IPS-NIHi7 (cell line): ENCODE measurements at regions not wholly inside any gene's neighbourhood (a gene's known extent, or its start where the extent isn't known, plus 50 kb on each side); places are given as distances from the start of the nearest gene placed in this dataset.
"Not testable (repeated sequence)": the region's sequence is repeated elsewhere in the genome, so short reads cannot be mapped to it uniquely, and the experiment has no call there.

Experiments used
- DNase-seq: peaks from one replicate; pipeline ENCODE4 v3.0.0; 2012; ENCODE audit warnings: mixed read lengths; ENCODE audit errors: extremely low spot score

DNA sequence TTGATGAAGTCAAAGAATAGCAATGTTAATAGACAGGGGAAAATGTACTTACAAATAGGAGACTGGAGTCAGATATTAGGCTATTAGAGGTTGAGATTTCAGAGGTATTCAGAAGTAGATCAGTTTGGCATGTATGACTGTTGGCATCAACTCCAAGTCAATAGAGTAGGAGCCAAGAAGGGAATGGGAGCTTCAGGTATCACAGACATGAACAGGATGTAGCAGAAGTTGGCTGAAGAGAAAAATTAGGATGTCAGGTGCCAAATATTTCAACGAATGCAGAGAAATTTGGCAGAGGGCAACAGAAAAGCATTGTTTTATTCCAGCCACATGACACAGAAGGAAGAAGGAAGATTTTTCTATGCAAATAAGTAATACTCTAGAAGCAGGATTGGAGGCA is 69.7 kb downstream of the GLYATL1 start:
- DNase-seq, result no peak

DNA sequence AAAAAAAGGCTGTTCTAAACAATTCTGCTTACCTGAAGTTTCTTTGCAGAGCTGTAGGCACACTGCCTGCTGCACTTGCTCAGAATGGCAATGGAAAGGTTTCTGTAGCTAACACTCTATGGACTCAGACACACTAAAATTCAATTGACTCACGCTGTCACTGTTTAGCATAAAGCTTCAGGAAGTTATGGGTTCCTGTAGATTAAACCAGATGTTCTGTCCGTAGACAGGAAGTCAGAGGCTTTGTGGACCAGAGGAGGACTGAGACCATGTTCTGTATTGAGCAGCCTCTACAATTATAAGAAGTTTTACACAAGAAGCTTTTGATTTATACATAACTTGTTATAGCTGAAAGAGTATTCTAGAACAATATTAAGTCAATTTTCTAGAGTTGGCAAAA is 70.4 kb downstream of the GLYATL1 start:
- DNase-seq, result no peak

DNA sequence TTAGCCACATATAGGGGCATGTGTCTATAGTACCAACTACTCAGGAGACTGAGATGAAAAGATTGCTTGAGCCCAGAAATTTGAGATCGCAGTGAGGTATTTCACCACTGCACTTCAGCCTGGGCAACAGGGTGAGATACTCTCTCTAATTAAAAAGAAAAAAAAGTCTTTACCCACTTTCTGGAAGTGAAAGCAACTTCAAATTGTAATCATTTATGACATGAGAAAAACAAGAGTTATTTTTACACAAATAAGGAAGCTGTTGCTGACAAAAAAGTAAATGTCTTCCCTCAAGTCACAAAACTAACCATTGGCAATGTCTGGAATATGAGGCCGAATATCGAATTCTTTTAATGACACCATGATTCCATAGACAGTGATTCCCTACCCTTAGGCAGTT is 71.4 kb downstream of the GLYATL1 start:
- no peak for DNase-seq

DNA sequence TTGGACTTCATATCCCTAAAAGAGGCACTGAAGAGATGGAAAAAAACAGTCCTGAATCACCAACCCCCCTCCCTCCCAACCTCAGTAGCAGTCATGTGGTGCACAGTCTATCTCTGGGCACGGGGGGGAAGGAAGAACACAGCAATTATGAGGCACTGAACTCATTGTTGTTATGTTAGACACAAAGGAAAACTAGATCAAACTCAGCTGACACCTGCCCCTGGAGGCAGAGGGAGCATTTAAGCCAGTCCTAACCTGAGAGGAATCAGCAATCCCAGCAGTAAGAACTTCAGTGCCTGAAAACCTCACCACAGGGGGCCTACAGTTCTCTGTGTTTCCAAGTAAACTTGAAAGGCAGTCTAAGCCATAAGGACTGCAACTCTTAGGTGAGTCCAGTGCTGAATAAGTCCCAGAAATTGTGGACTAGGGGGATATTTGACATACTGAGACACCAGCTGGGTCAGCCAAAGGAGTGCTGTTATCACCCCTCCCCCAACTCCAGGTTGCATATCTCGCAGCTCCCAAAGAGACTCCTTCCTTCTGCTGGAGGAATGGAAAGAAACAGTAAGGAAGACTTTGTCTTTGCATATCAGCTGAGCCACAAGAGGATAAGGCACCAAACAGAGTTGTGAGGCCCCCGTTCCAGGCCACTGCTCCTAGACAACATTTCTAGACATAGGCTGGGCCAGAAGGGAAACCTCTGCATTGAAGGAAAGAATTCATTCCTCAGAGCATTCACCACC is 72.5 kb downstream of the GLYATL1 start:
- peak; percentile 65 for DNase-seq

DNA sequence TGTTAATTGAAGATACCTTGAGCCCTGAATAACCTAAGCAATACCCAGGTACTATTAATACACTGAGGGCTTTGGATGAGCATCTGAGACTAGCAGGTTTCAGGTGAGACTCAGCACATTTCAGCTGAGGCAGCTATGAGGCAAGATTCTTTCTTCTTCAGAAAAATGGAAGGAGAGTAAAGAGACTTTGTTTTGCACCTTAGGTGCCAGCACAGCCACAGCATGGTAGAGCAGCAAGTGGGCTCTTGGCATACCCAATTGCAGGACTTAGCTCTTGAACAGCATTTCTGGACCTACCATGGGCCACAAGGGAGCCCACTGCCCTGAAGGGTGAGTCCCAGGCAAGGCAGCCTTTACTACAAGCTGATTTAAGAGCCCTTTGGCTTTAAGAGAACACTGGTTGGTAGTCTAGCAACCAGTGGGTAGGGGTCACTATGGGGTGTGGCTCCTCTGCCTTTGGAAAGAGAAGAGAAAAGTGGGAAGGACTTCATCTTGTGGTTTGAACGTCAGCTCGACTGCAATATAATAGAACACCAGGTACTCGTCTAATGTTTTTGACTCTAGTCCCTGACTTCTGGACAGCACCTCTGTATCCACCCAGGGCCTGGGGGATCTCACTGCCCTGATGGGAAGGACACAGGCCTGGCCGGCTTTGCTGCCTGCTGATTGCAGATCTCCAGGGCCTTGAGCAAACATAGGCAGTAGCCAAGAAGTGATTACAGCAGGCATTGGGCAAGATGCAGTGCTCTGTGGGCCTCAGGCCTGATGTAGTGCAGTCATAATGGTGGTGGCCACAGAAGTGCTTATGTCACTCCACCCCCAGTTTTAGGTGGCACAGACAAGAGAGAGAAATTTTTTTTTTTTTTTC is 73.3 kb downstream of the GLYATL1 start:
- DNase-seq, result no peak

DNA sequence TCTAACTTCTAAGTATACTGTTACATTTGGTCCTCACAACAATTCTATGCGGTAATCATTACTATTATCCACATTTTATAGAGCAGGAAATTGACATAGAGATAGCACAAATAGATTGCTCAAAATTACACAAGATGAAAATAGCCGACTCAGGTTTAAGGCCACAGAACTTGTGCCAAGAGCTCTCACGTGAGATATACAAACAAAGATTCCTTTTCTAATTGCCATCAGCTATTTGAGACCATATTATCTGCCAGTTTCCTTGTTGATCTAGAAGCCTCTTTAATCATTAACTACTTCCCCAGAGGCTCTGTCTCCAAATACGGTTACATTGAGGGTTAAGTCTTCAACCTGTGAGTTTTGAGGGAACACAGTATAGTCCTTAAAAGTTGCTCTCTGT is 61.0 kb upstream of the GLYATL1B start:
- no peak for DNase-seq

DNA sequence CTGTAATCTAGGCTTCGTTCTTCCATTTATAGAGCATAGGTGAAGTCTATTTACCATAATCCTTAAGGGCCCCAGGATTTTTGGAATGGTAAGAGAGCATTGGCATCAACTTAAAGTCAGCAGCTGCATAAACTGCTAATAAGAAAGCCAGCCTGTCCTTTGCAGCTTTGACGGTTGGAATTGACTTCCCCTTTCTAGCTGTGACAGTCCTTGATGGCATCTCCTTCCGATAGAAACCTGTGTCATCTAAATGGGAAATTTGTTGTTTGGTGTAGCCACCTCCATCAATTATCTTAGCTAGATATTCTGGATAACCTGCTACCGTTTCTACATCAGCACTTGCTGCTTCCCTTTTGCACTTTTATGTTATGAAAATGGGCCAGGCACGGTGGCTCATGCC is 58.0 kb upstream of the GLYATL1B start:
- no peak for DNase-seq

DNA sequence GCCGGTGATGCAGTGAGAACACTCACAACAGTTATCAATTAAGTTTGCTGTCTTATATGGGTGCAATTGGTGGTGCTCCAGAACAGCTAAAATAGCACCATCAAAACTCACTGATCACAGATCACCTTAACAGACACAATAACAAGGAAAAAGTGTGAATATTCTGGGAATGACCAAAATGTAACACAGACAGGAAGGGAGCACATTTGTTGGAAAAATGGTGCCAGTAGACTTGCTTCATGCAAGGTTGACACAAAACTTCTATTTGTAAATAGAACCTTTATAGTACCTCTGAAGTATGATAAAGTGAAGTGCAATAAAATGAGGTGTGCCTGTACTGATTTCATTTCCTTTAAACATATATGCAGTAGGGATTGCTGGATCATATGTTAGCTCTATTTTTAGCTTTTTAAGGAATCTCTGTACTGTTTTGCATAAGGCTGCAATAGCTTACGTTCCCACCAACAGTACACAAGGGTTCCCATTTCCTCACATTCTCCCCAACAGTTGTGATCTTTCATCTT is 56.7 kb upstream of the GLYATL1B start:
- DNase-seq, result no peak

DNA sequence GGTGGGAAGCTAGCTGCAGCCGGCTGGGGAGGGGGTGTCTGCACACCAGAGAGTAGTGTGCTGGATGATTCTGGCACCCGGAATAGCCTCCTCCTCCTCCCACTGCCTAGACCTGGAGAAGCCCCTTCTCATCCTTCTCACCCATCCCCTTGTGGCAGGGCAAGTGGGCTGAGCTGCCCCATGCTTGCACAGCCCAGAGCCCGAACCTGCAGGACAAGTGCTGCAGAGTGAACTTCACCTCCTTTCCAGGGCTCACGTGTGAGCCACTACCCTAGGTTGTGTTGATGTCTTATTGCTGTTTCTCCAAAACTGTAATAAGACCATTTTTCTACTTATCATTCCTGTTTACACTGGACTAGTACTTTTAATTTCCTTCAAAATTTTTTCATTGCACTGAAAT is 56.1 kb upstream of the GLYATL1B start:
- DNase-seq, result no peak

DNA sequence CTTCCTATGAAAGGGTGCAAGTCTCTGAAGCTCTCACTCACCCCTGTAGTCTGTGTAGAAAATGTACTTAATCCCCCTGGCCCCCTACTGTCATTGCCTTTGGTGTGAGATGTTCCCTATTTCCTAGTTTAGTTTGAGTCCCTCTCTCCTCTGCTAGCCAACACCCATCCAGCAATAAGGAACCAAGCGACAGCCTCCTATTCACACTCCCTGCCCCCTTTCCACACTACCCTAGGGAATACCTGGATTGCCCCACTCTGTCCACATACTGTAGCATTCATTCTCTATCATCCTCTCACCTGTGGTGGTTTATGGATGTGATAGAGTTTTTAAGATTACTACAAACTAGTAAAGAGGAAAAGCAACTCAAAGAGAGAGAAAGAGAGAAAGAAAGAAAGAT is 54.4 kb upstream of the GLYATL1B start:
- not testable (repeated sequence) for DNase-seq
